ENCODE measurements at regions not wholly inside any gene's neighbourhood (a gene's known extent, or its start where the extent isn't known, plus 50 kb on each side); places are given as distances from the start of the nearest gene placed in this dataset.

- no peak for FAIRE-seq
Measured at GRCh38 chr2:139819273-139819796, 1039.1 kb upstream of the NXPH2 start.

GRCh38 chr2:139814458-139814857 is 1034.3 kb upstream of the NXPH2 start:
- FAIRE-seq = no peak

- FAIRE-seq = no peak
Measured at GRCh38 chr2:139813340-139813739, 1033.2 kb upstream of the NXPH2 start.

GRCh38 chr2:139805441-139805840 is 1025.3 kb upstream of the NXPH2 start:
- FAIRE-seq = no peak

GRCh38 chr2:139798391-139798790 is 1018.2 kb upstream of the NXPH2 start:
- no peak for FAIRE-seq

- peak; percentile 90 for FAIRE-seq
Measured at GRCh38 chr2:139790807-139791752, 1010.9 kb upstream of the NXPH2 start.

GRCh38 chr2:139790136-139790535 is 1009.9 kb upstream of the NXPH2 start:
- no peak for FAIRE-seq

- FAIRE-seq = no peak
Measured at GRCh38 chr2:139778732-139779131, 998.5 kb upstream of the NXPH2 start.

- no peak for FAIRE-seq
Measured at GRCh38 chr2:139773720-139774277, 993.6 kb upstream of the NXPH2 start.

GRCh38 chr2:139769633-139770032 is 989.4 kb upstream of the NXPH2 start:
- no peak for FAIRE-seq

- FAIRE-seq = no peak
Measured at GRCh38 chr2:139763705-139764104, 983.5 kb upstream of the NXPH2 start.

- no peak for FAIRE-seq
Measured at GRCh38 chr2:139759000-139759505, 978.9 kb upstream of the NXPH2 start.

- FAIRE-seq = no peak
Measured at GRCh38 chr2:139746901-139747300, 966.7 kb upstream of the NXPH2 start.

GRCh38 chr2:139744273-139744672 is 964.1 kb upstream of the NXPH2 start:
- no peak for FAIRE-seq

GRCh38 chr2:139742216-139743172 is 962.3 kb upstream of the NXPH2 start:
- no peak for FAIRE-seq

- FAIRE-seq = no peak
Measured at GRCh38 chr2:139737659-139738058, 957.5 kb upstream of the NXPH2 start.

GRCh38 chr2:139730197-139730596 is 950.0 kb upstream of the NXPH2 start:
- FAIRE-seq = no peak

- no peak for FAIRE-seq
Measured at GRCh38 chr2:139721411-139721995, 941.3 kb upstream of the NXPH2 start.

GRCh38 chr2:139720056-139720455 is 939.9 kb upstream of the NXPH2 start:
- FAIRE-seq = no peak

GRCh38 chr2:139704606-139705005 is 924.4 kb upstream of the NXPH2 start:
- FAIRE-seq = no peak

GRCh38 chr2:139694327-139694726 is 914.1 kb upstream of the NXPH2 start:
- FAIRE-seq = peak; percentile 51

GRCh38 chr2:139686205-139686604 is 906.0 kb upstream of the NXPH2 start:
- no peak for FAIRE-seq

All from islet of Langerhans (tissue), 1 donor.